Smooth muscle cell (in vitro differentiated cells): ENCODE measurements at regions not wholly inside any gene's neighbourhood (a gene's known extent, or its start where the extent isn't known, plus 50 kb on each side); places are given as distances from the start of the nearest gene placed in this dataset.

Source experiments
- DNase-seq: peaks from one replicate; lab custom pipeline; 2025; ENCODE audit not compliant: unreplicated experiment; lab: John Stamatoyannopoulos, UW
- H2AFZ ChIP-seq: fragments of 200-600 bp; sonication (generic); 2 replicates; pipeline ENCODE4 v1.6.0; 2016; ENCODE audit warnings: antibody characterized with exemption, low read depth, mild to moderate bottlenecking
- H3F3A ChIP-seq: fragments of 200-600 bp; sonication (generic); 2 replicates; pipeline ENCODE4 v1.6.0; 2017; ENCODE audit warnings: antibody characterized with exemption, low read depth
- H3K27ac ChIP-seq: fragments of 200-600 bp; sonication (generic); 2 replicates; pipeline ENCODE4 v1.5.1; 2016; ENCODE audit warnings: low read depth, mild to moderate bottlenecking
- H3K27me3 ChIP-seq: fragments of 200-600 bp; sonication (generic); 2 replicates; pipeline ENCODE4 v1.6.1; 2016; ENCODE audit warnings: low read depth, mild to moderate bottlenecking
- H3K36me3 ChIP-seq: fragments of 200-600 bp; sonication (generic); 2 replicates; pipeline ENCODE4 v1.5.1; 2016; ENCODE audit warnings: low read depth
- H3K4me1 ChIP-seq: fragments of 200-600 bp; sonication (generic); 2 replicates; pipeline ENCODE4 v1.5.1; 2016; ENCODE audit warnings: low read depth
- H3K4me2 ChIP-seq: fragments of 200-600 bp; sonication (generic); 2 replicates; pipeline ENCODE4 v1.6.0; 2016; ENCODE audit warnings: mild to moderate bottlenecking
- H3K4me3 ChIP-seq: fragments of 200-600 bp; sonication (generic); 2 replicates; pipeline ENCODE4 v1.5.1; 2016; ENCODE audit warnings: mild to moderate bottlenecking
- H3K79me2 ChIP-seq: fragments of 200-600 bp; sonication (generic); 2 replicates; pipeline ENCODE4 v1.6.0; 2016; ENCODE audit warnings: low read depth, mild to moderate bottlenecking
- H3K9ac ChIP-seq: fragments of 200-600 bp; sonication (generic); 2 replicates; pipeline ENCODE4 v1.6.0; 2016; ENCODE audit warnings: low read depth
- H3K9me3 ChIP-seq: fragments of 200-600 bp; sonication (generic); replicated peaks from 2 replicates; pipeline ENCODE4 v1.5.1; 2016; ENCODE audit warnings: low read depth
- H4K20me1 ChIP-seq: fragments of 200-600 bp; sonication (generic); 2 replicates; pipeline ENCODE4 v1.6.0; 2016; ENCODE audit warnings: low read depth
- CTCF ChIP-seq: fragments of 200-600 bp; sonication (generic); IDR thresholded peaks from 2 replicates; pipeline ENCODE4 v1.5.1; 2017; ENCODE audit warnings: borderline replicate concordance, mild to moderate bottlenecking, antibody characterized with exemption; ENCODE audit not compliant: insufficient read depth, poor library complexity, severe bottlenecking
- WGBS: methylation state at CpG from one replicate; pipeline ENCODE4 v1.1.7; 2016; ENCODE audit warnings: low lambda C conversion rate; 5-methylcytosine and 5-hydroxymethylcytosine counted together

GRCh38 chr1:14303011-14303410 lies 295.5 kb upstream of the KAZN start:
- Histone ChIP-seq H3K4me1 (no peaks in the 10 kb centered on the region), H3K9ac (no peak overlapping the region), H3F3A (no peaks in the 10 kb centered on the region), H3K36me3 (no peaks in the 10 kb centered on the region), H2AFZ (no peak overlapping the region), H3K27me3 (no peaks in the 10 kb centered on the region), H3K4me3 (no peak overlapping the region), H4K20me1 (no peaks in the 10 kb centered on the region), H3K4me2 (no peak overlapping the region), H3K79me2 (no peaks in the 10 kb centered on the region), H3K9me3 (no peaks in the 10 kb centered on the region), H3K27ac (no peak overlapping the region)
- 92% methylated on average over 5 of the region's 5 CpGs for whole genome bisulfite sequencing
- TF ChIP-seq CTCF, result no peak
- DNase-seq, result no peak

DNA sequence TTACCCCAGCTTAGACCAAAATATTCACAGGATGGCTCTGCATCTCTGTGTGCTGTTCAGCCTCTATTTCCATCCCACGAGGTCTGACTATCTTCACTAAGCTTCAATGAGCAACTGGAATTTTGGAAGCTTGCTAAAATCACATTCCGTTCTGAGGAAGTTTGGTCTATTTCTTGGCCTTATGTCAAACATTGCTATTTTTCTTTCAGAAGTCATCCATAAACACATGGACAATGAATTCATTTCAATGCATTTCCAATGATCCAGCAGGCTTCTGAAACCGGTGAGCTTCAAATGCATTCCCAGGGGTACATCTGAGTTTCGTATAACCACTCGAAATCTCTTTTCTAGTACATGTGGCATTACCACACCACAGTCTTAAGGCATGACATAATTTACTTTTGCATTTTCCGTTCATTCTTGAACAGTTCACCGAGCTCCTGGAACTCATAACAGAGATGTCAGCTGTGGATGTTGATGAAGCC lies 294.1 kb upstream of the KAZN start:
- no peaks in the 10 kb centered on the region for H3K27me3 ChIP-seq
- TF ChIP-seq CTCF, result no peak
- no peak overlapping the region for H2AFZ ChIP-seq
- no peaks in the 10 kb centered on the region for H3K4me1 ChIP-seq
- DNase-seq, result no peak
- no peak overlapping the region for H3K4me2 ChIP-seq
- H3K4me3 ChIP-seq, result no peak overlapping the region
- H3K9me3 ChIP-seq, result no peaks in the 10 kb centered on the region
- H3F3A ChIP-seq, result no peaks in the 10 kb centered on the region
- H3K27ac ChIP-seq, result no peak overlapping the region
- 81% methylated on average over 7 of the region's 7 CpGs for WGBS
- H3K79me2 ChIP-seq, result no peaks in the 10 kb centered on the region
- no peaks in the 10 kb centered on the region for H4K20me1 ChIP-seq
- H3K36me3 ChIP-seq, result no peaks in the 10 kb centered on the region
- no peak overlapping the region for H3K9ac ChIP-seq

- H4K20me1 ChIP-seq, result no peaks in the 10 kb centered on the region
- H3K27me3 ChIP-seq, result no peaks in the 10 kb centered on the region
- 93% methylated on average over 2 of the region's 2 CpGs for WGBS
- no peak overlapping the region for H3K4me2 ChIP-seq
- no peak overlapping the region for H3K27ac ChIP-seq
- H2AFZ ChIP-seq, result no peak overlapping the region
- H3K9ac ChIP-seq, result no peak overlapping the region
- DNase-seq, result no peak
- H3F3A ChIP-seq, result no peaks in the 10 kb centered on the region
- no peaks in the 10 kb centered on the region for H3K9me3 ChIP-seq
- H3K4me1 ChIP-seq, result no peaks in the 10 kb centered on the region
- no peak for TF ChIP-seq CTCF
- H3K4me3 ChIP-seq, result no peak overlapping the region
- no peaks in the 10 kb centered on the region for H3K79me2 ChIP-seq
- no peaks in the 10 kb centered on the region for H3K36me3 ChIP-seq
Observed at GRCh38 chr1:14308460-14308859, 290.0 kb upstream of the KAZN start.

GRCh38 chr1:14309984-14310383 lies 288.5 kb upstream of the KAZN start:
- H3K4me3 ChIP-seq, result no peak overlapping the region
- no peak overlapping the region for H2AFZ ChIP-seq
- H4K20me1 ChIP-seq, result no peaks in the 10 kb centered on the region
- no peaks in the 10 kb centered on the region for H3K27me3 ChIP-seq
- no peak for DNase-seq
- no peak overlapping the region for H3K9ac ChIP-seq
- no peaks in the 10 kb centered on the region for H3K9me3 ChIP-seq
- H3K27ac ChIP-seq, result no peak overlapping the region
- no peaks in the 10 kb centered on the region for H3F3A ChIP-seq
- no peak overlapping the region for H3K4me2 ChIP-seq
- WGBS, result 98% methylated on average over 3 of the region's 3 CpGs
- no peaks in the 10 kb centered on the region for H3K79me2 ChIP-seq
- no peaks in the 10 kb centered on the region for H3K4me1 ChIP-seq
- no peaks in the 10 kb centered on the region for H3K36me3 ChIP-seq
- TF ChIP-seq CTCF, result no peak
